IPS-NIHi11 (cell line): ENCODE measurements at regions not wholly inside any gene's neighbourhood (a gene's known extent, or its start where the extent isn't known, plus 50 kb on each side); places are given as distances from the start of the nearest gene placed in this dataset.

Source experiments
- DNase-seq: peaks from one replicate; pipeline ENCODE4 v3.0.0; 2012; ENCODE audit warnings: mixed read lengths, low spot score

- no peak for DNase-seq
These were observed 59.4 kb upstream of the PLAC1 start for GRCh38 chrX:134717698-134718097.

- no peak for DNase-seq
These were observed 58.3 kb upstream of the PLAC1 start for GRCh38 chrX:134716620-134717012.

GRCh38 chrX:134715930-134716619 is 57.8 kb upstream of the PLAC1 start:
- no peak for DNase-seq

- no peak for DNase-seq
These were observed 56.4 kb upstream of the PLAC1 start for GRCh38 chrX:134714633-134715110.

GRCh38 chrX:134713618-134714107 is 55.4 kb upstream of the PLAC1 start:
- no peak for DNase-seq

GRCh38 chrX:134712272-134712671 is 54.0 kb upstream of the PLAC1 start:
- DNase-seq, result no peak

- no peak for DNase-seq
These were observed 53.1 kb upstream of the PLAC1 start for GRCh38 chrX:134711135-134711921.
